Left hindlimb (tissue), 1 donor: ENCODE measurements at regions not wholly inside any gene's neighbourhood (a gene's known extent, or its start where the extent isn't known, plus 50 kb on each side); places are given as distances from the start of the nearest gene placed in this dataset.
"Not testable (repeated sequence)": the region's sequence is repeated elsewhere in the genome, so short reads cannot be mapped to it uniquely, and the experiment has no call there.

Experiments used
- DNase-seq: peaks from one replicate; pipeline ENCODE4 v3.0.0-alpha.2; 2018

- no peak for DNase-seq
Measured at GRCh38 chr2:123485056-123485455, 540.0 kb upstream of the CNTNAP5 start.

GRCh38 chr2:123493687-123494086 lies 531.4 kb upstream of the CNTNAP5 start:
- DNase-seq: no peak

- DNase-seq: no peak
Measured at GRCh38 chr2:123495241-123495640, 529.8 kb upstream of the CNTNAP5 start.

GRCh38 chr2:123500346-123500745 lies 524.7 kb upstream of the CNTNAP5 start:
- DNase-seq: no peak

- DNase-seq: no peak
Measured at GRCh38 chr2:123500988-123501387, 524.1 kb upstream of the CNTNAP5 start.

- no peak for DNase-seq
Measured at GRCh38 chr2:123502931-123503330, 522.2 kb upstream of the CNTNAP5 start.

- DNase-seq: no peak
Measured at GRCh38 chr2:123512547-123512946, 512.5 kb upstream of the CNTNAP5 start.

- no peak for DNase-seq
Measured at GRCh38 chr2:123513351-123513750, 511.7 kb upstream of the CNTNAP5 start.

- DNase-seq: no peak
Measured at GRCh38 chr2:123514613-123515207, 510.4 kb upstream of the CNTNAP5 start.

GRCh38 chr2:123518367-123518766 lies 506.7 kb upstream of the CNTNAP5 start:
- DNase-seq: no peak

GRCh38 chr2:123521854-123522253 lies 503.2 kb upstream of the CNTNAP5 start:
- DNase-seq: no peak

- DNase-seq: not testable (repeated sequence)
Measured at GRCh38 chr2:123522498-123522897, 502.6 kb upstream of the CNTNAP5 start.

GRCh38 chr2:123528996-123529707 lies 495.9 kb upstream of the CNTNAP5 start:
- no peak for DNase-seq

- DNase-seq: no peak
Measured at GRCh38 chr2:123530004-123530403, 495.1 kb upstream of the CNTNAP5 start.

- DNase-seq: no peak
Measured at GRCh38 chr2:123532126-123532525, 493.0 kb upstream of the CNTNAP5 start.

GRCh38 chr2:123532994-123533393 lies 492.1 kb upstream of the CNTNAP5 start:
- DNase-seq: no peak

- no peak for DNase-seq
Measured at GRCh38 chr2:123540291-123540690, 484.8 kb upstream of the CNTNAP5 start.

GRCh38 chr2:123546353-123546752 lies 478.7 kb upstream of the CNTNAP5 start:
- no peak for DNase-seq

- no peak for DNase-seq
Measured at GRCh38 chr2:123563515-123563914, 461.6 kb upstream of the CNTNAP5 start.

- no peak for DNase-seq
Measured at GRCh38 chr2:123566291-123566946, 458.7 kb upstream of the CNTNAP5 start.

GRCh38 chr2:123578016-123578415 lies 447.1 kb upstream of the CNTNAP5 start:
- DNase-seq: no peak

- no peak for DNase-seq
Measured at GRCh38 chr2:123596621-123597020, 428.5 kb upstream of the CNTNAP5 start.

- DNase-seq: no peak
Measured at GRCh38 chr2:123597988-123598387, 427.1 kb upstream of the CNTNAP5 start.

GRCh38 chr2:123606631-123607030 lies 418.5 kb upstream of the CNTNAP5 start:
- no peak for DNase-seq
